GM12878 (cell line): ENCODE measurements at regions not wholly inside any gene's neighbourhood (a gene's known extent, or its start where the extent isn't known, plus 50 kb on each side); places are given as distances from the start of the nearest gene placed in this dataset.

Experiments
- ATAC-seq: fragments of 200-7000 bp; cut with Tn5 transposase; 3 replicates; pipeline ENCODE4 v1.9.1; 2020; ENCODE audit warnings: mild to moderate bottlenecking, moderate library complexity
- BruUV-seq: library from RNA; stranded (reverse); fragments of 400-500 nt; replicated peaks from 2 replicates; lab custom pipeline; 2021; lab: Mats Ljungman, UMichigan
- CTCF ChIA-PET: fragments of 300-600 bp; sonication (Branson Sonifier 250); formaldehyde crosslinking; extraction: SDS; loops from one replicate; lab custom pipeline; 2021; ENCODE audit warnings: inconsistent platforms; lab: Yijun Ruan, JAX
- POLR2A ChIA-PET: fragments of 350-600 bp; formaldehyde crosslinking; extraction: SDS; loops from one replicate; lab custom pipeline; 2021; ENCODE audit warnings: inconsistent platforms; lab: Charles Lee
- RAD21 ChIA-PET: fragments of 300-600 bp; sonication (Branson Sonifier 250); formaldehyde crosslinking; loops from one replicate; lab custom pipeline; 2023; ENCODE audit warnings: antibody characterized with exemption; ENCODE audit not compliant: unreplicated experiment; lab: Charles Lee
- SMC1A ChIA-PET: fragments of 300-600 bp; sonication (Branson Sonifier 250); formaldehyde crosslinking; loops from one replicate; lab custom pipeline; 2023; ENCODE audit not compliant: unreplicated experiment, uncharacterized antibody; lab: Charles Lee
- DNase-seq: peaks from one replicate; pipeline ENCODE4 v3.0.0-alpha.2; 2011; ENCODE audit warnings: low read depth, low spot score
- FAIRE-seq: peaks from 3 replicates; lab custom pipeline; 2011; peaks lifted over from hg19 to GRCh38; lab: Jason Lieb, UNC
- H2AFZ ChIP-seq: 2 replicates; pipeline ENCODE4 v1.6.0; 2011; ENCODE audit warnings: low read depth, low read length, control low read depth; ENCODE audit not compliant: control insufficient read depth
- H3K27ac ChIP-seq: 2 replicates; pipeline ENCODE4 v1.5.1; 2011; ENCODE audit warnings: control low read depth; ENCODE audit not compliant: control insufficient read depth, insufficient read depth
- H3K27me3 ChIP-seq, 2 experiments: replicated peaks in 1 of 2; 2 replicates each; pipeline versions ENCODE4 v1.6.0 to v1.6.1; 2011; ENCODE audit warnings: low read length in 1 of 2; ENCODE audit not compliant: control insufficient read depth in 2 of 2, insufficient read depth in 2 of 2
- H3K36me3 ChIP-seq, 2 experiments: 2 replicates each; pipeline ENCODE4 v1.5.1; 2011; ENCODE audit warnings: low read length in 1 of 2; ENCODE audit not compliant: control insufficient read depth in 2 of 2, insufficient read depth in 2 of 2
- H3K4me1 ChIP-seq: 2 replicates; pipeline ENCODE4 v1.6.1; 2011; ENCODE audit warnings: mild to moderate bottlenecking, low read length, moderate library complexity, mixed read lengths; ENCODE audit not compliant: control insufficient read depth, insufficient read depth
- H3K4me2 ChIP-seq: 2 replicates; pipeline ENCODE4 v1.6.0; 2011; ENCODE audit warnings: control low read depth; ENCODE audit not compliant: control insufficient read depth, insufficient read depth
- H3K4me3 ChIP-seq: fragments of 200-600 bp; sonication (generic); 2 replicates; pipeline ENCODE4 v1.5.1; 2016
- H3K79me2 ChIP-seq: 2 replicates; pipeline ENCODE4 v1.6.0; 2011; ENCODE audit warnings: low read length; ENCODE audit not compliant: control insufficient read depth, insufficient read depth
- H3K9ac ChIP-seq: 2 replicates; pipeline ENCODE4 v1.8.0; 2011; ENCODE audit warnings: low read length, control low read depth, mixed read lengths; ENCODE audit not compliant: control insufficient read depth, insufficient read depth
- H3K9me3 ChIP-seq: replicated peaks from 3 replicates; pipeline ENCODE4 v1.5.1; 2011; ENCODE audit warnings: mild to moderate bottlenecking, low read length; ENCODE audit not compliant: control insufficient read depth, insufficient read depth
- H4K20me1 ChIP-seq: 2 replicates; pipeline ENCODE4 v1.6.0; 2011; ENCODE audit not compliant: control insufficient read depth, insufficient read depth
- ATF2 ChIP-seq: IDR thresholded peaks from 2 replicates; pipeline ENCODE4 v1.6.1; 2012; ENCODE audit warnings: low read length, inconsistent platforms
- BCL11A ChIP-seq: IDR thresholded peaks from 2 replicates; pipeline ENCODE4 v1.6.1; 2011; ENCODE audit warnings: low read depth, low read length
- CEBPB ChIP-seq, 2 experiments: fragments of 150-350 bp in 1 of 2; IDR thresholded peaks; 2 replicates each; pipeline ENCODE4 v1.6.1; 2012 to 2014; ENCODE audit warnings: low read depth in 2 of 2, low read length in 2 of 2, borderline replicate concordance in 1 of 2, inconsistent platforms in 1 of 2
- ELK1 ChIP-seq: IDR thresholded peaks from 2 replicates; pipeline ENCODE4 v1.6.1; 2012; ENCODE audit warnings: low read depth, low read length, improper control_type of control experiment
- HSF1 ChIP-seq: fragments of 150-350 bp; IDR thresholded peaks from 2 replicates; pipeline ENCODE4 v1.6.1; 2014; ENCODE audit warnings: mild to moderate bottlenecking, low read depth, low read length
- PAX5 ChIP-seq: IDR thresholded peaks from 2 replicates; pipeline ENCODE4 v1.6.1; 2011; ENCODE audit warnings: low read depth, low read length, borderline replicate concordance
- PAX8 ChIP-seq: fragments of 450-650 bp; IDR thresholded peaks from 2 replicates; pipeline ENCODE4 v1.6.1; 2017; ENCODE audit warnings: mild to moderate bottlenecking, moderate library complexity
- POLR2AphosphoS5 ChIP-seq: IDR thresholded peaks from 2 replicates; pipeline ENCODE4 v1.6.1; 2011; ENCODE audit warnings: mild to moderate bottlenecking, low read length, inconsistent platforms
- RAD21 ChIP-seq: IDR thresholded peaks from 2 replicates; pipeline ENCODE4 v1.6.1; 2011; ENCODE audit warnings: mild to moderate bottlenecking, low read depth, low read length, moderate library complexity; ENCODE audit not compliant: insufficient read depth
- SKIL ChIP-seq: fragments of 450-650 bp; IDR thresholded peaks from 2 replicates; pipeline ENCODE4 v1.6.1; 2017; ENCODE audit warnings: mild to moderate bottlenecking, low read depth, inconsistent platforms; ENCODE audit not compliant: poor library complexity, severe bottlenecking
- SPI1 ChIP-seq: IDR thresholded peaks from 2 replicates; pipeline ENCODE4 v1.6.1; 2011; ENCODE audit warnings: low read depth, mild to moderate bottlenecking, low read length, moderate library complexity, borderline replicate concordance; ENCODE audit not compliant: insufficient read depth
- TCF7 ChIP-seq: IDR thresholded peaks from 2 replicates; pipeline ENCODE4 v1.6.1; 2014; ENCODE audit warnings: antibody characterized with exemption, borderline replicate concordance
- ZNF592 ChIP-seq: fragments of 450-650 bp; IDR thresholded peaks from 2 replicates; pipeline ENCODE4 v1.6.1; 2017; ENCODE audit warnings: mild to moderate bottlenecking, moderate library complexity
- WGBS: methylation state at CpG from one replicate; pipeline ENCODE4 v1.1.6; 2016; ENCODE audit warnings: low lambda C conversion rate; ENCODE audit not compliant: insufficient replicate concordance, insufficient coverage; ENCODE audit errors: missing lambda C conversion rate; 5-methylcytosine and 5-hydroxymethylcytosine counted together
- in situ Hi-C: fragments of 300-500 bp; cut with MboI; formaldehyde crosslinking; loops from 9 replicates; pipeline ENCODE4 v1.14.3; 2018; ENCODE audit warnings: mixed read lengths
- intact Hi-C: fragments of 100-400 bp; cut with micrococcal nuclease; formaldehyde crosslinking; loops from one replicate; pipeline ENCODE4 v1.14.2; 2022; ENCODE audit not compliant: unreplicated experiment

GRCh38 chr17:52828621-52829020, 670.1 kb upstream of the CA10 start:
- Histone ChIP-seq H3K9ac (no peak overlapping the region), H3K4me1 (no peaks in the 10 kb centered on the region), H3K4me2 (no peak overlapping the region)
- WGBS, result 34% methylated on average over 11 of the region's 11 CpGs
- TF ChIP-seq HSF1 (no peak), RAD21 (no peak), ATF2 (no peak), ELK1 (no peak), CEBPB (IDR thresholded peaks at IDR 0.05; ENCODE audit: borderline replicate concordance in 1 of 2, low read depth in 2 of 2, low read length in 2 of 2) (no peak), SPI1 (no peak), PAX8 (no peak), SKIL (no peak), ZNF592 (no peak), PAX5 (no peak), BCL11A (no peak), TCF7 (no peak), POLR2AphosphoS5 (no peak)
- TF ChIP-seq, all 136 proteins: peak for 0
- no peaks in the 10 kb centered on the region for H3K36me3 ChIP-seq
- POLR2A ChIA-PET, result no interaction called here
- H3K27me3 ChIP-seq, result no peaks in the 10 kb centered on the region
- BruUV-seq, result no TSS peak
- H3K79me2 ChIP-seq, result no peaks in the 10 kb centered on the region
- no peak overlapping the region for H3K4me3 ChIP-seq
- H2AFZ ChIP-seq, result no peak overlapping the region
- no peak overlapping the region for H3K27ac ChIP-seq
- CTCF ChIA-PET, result no interaction called here
- DNase-seq (no peak), ATAC-seq (no peak), FAIRE-seq (no peak)
- SMC1A ChIA-PET, result interaction anchor here (0.7 kb wide), 1 partner anchor 1352 kb away, joined by 3 read pairs; no protein-coding TSS in a partner anchor
- RAD21 ChIA-PET, result no interaction called here
- H4K20me1 ChIP-seq, result no peaks in the 10 kb centered on the region
- in situ Hi-C loops, result no loop called here
- H3K9me3 ChIP-seq, result no peaks in the 10 kb centered on the region
- intact Hi-C loops, result no loop called here
